Tibial nerve (tissue), 4 donors: ENCODE measurements at regions not wholly inside any gene's neighbourhood (a gene's known extent, or its start where the extent isn't known, plus 50 kb on each side); places are given as distances from the start of the nearest gene placed in this dataset.

Experiments used
- DNase-seq, 2 donors: peaks; one replicate each; pipeline ENCODE4 v3.0.0-alpha.2; 2019; ENCODE audit warnings: low spot score in 2 of 2
- H3K27ac ChIP-seq, 4 donors: fragments of 200-600 bp; sonication (generic) in 3 of 4; one replicate each; pipeline ENCODE4 v1.5.1; 2017 to 2019; ENCODE audit warnings: mild to moderate bottlenecking in 1 of 4
- H3K27me3 ChIP-seq, 2 donors: fragments of 200-600 bp; sonication (generic) in 1 of 2; one replicate each; pipeline versions ENCODE4 v1.5.1 to v1.6.0; 2017 to 2019
- H3K36me3 ChIP-seq, 3 donors: fragments of 200-600 bp; sonication (generic); one replicate each; pipeline ENCODE4 v1.5.1; 2018 to 2019
- H3K4me1 ChIP-seq, 4 donors: fragments of 200-600 bp; sonication (generic) in 3 of 4; one replicate each; pipeline ENCODE4 v1.5.1; 2017 to 2019
- H3K4me3 ChIP-seq, 4 donors: fragments of 200-600 bp; sonication (generic) in 3 of 4; one replicate each; pipeline ENCODE4 v1.5.1; 2017 to 2019; ENCODE audit warnings: mild to moderate bottlenecking in 1 of 4, moderate library complexity in 1 of 4
- H3K9me3 ChIP-seq, 4 donors: fragments of 200-600 bp; sonication (generic) in 3 of 4; one replicate each; pipeline ENCODE4 v1.5.1; 2017 to 2019
- CTCF ChIP-seq, 5 experiments: fragments of 200-600 bp in 3 of 5; fragments of 450-650 bp in 2 of 5; sonication (generic) in 3 of 5; IDR thresholded peaks; one replicate each; pipeline ENCODE4 v1.5.1; 2016 to 2019; ENCODE audit warnings: antibody characterized with exemption in 5 of 5, mild to moderate bottlenecking in 3 of 5, moderate library complexity in 2 of 5
- EP300 ChIP-seq, 2 donors: sonication (generic); formaldehyde crosslinking; IDR thresholded peaks; one replicate each; pipeline ENCODE4 v1.6.1; 2017; ENCODE audit warnings: antibody characterized with exemption in 2 of 2, mild to moderate bottlenecking in 1 of 2
- POLR2A ChIP-seq, 2 donors: fragments of 450-650 bp; IDR thresholded peaks; one replicate each; pipeline ENCODE4 v1.6.1; 2017; ENCODE audit warnings: antibody characterized with exemption in 2 of 2, mild to moderate bottlenecking in 2 of 2, moderate library complexity in 2 of 2
- WGBS, 2 donors: methylation state at CpG; one replicate each; pipeline ENCODE4 v1.1.5; 2018; 5-methylcytosine and 5-hydroxymethylcytosine counted together

- WGBS, 2 donors = 78 to 79% methylated on average over 3 of the region's 3 CpGs
- H3K9me3 ChIP-seq = no peaks in the 10 kb centered on the region
- DNase-seq = no peak
- H3K4me1 ChIP-seq = no peaks in the 10 kb centered on the region
- H3K4me3 ChIP-seq = no peak overlapping the region
- no peaks in the 10 kb centered on the region for H3K27me3 ChIP-seq
- no peak for TF ChIP-seq EP300 (IDR thresholded peaks at IDR 0.05)
- TF ChIP-seq CTCF (IDR thresholded peaks at IDR 0.05) = no peak
- TF ChIP-seq POLR2A (IDR thresholded peaks at IDR 0.05) = no peak
- H3K36me3 ChIP-seq = no peaks in the 10 kb centered on the region
- H3K27ac ChIP-seq = no peak overlapping the region
Measured at GRCh38 chr5:104199771-104200170, 637.2 kb upstream of the NUDT12 start.

- no peak for DNase-seq
- no peaks in the 10 kb centered on the region for H3K27me3 ChIP-seq
- no peaks in the 10 kb centered on the region for H3K36me3 ChIP-seq
- TF ChIP-seq EP300 (IDR thresholded peaks at IDR 0.05) (no peak), POLR2A (IDR thresholded peaks at IDR 0.05) (no peak), CTCF (IDR thresholded peaks at IDR 0.05) (no peak)
- H3K27ac ChIP-seq = no peak overlapping the region
- H3K4me1 ChIP-seq = no peaks in the 10 kb centered on the region
- H3K9me3 ChIP-seq = no peaks in the 10 kb centered on the region
- 92 to 93% methylated on average over 1 of the region's 1 CpG for WGBS, 2 donors
- H3K4me3 ChIP-seq = no peak overlapping the region
Measured at GRCh38 chr5:104198156-104198555, 635.6 kb upstream of the NUDT12 start.

GRCh38 chr5:104189909-104190308 lies 627.3 kb upstream of the NUDT12 start:
- Histone ChIP-seq H3K4me1 (no peaks in the 10 kb centered on the region), H3K36me3 (no peaks in the 10 kb centered on the region), H3K9me3 (no peaks in the 10 kb centered on the region), H3K27ac (no peak overlapping the region), H3K27me3 (no peaks in the 10 kb centered on the region), H3K4me3 (no peak overlapping the region)
- WGBS, 2 donors = 50 to 59% methylated on average over 2 of the region's 2 CpGs
- TF ChIP-seq EP300 (IDR thresholded peaks at IDR 0.05) = no peak
- TF ChIP-seq CTCF (IDR thresholded peaks at IDR 0.05) = no peak
- TF ChIP-seq POLR2A (IDR thresholded peaks at IDR 0.05) = no peak
- no peak for DNase-seq

GRCh38 chr5:104189031-104189430 lies 626.4 kb upstream of the NUDT12 start:
- Histone ChIP-seq H3K4me3 (no peak overlapping the region), H3K27ac (no peak overlapping the region), H3K4me1 (no peaks in the 10 kb centered on the region), H3K27me3 (no peaks in the 10 kb centered on the region), H3K9me3 (no peaks in the 10 kb centered on the region), H3K36me3 (no peaks in the 10 kb centered on the region)
- no peak for DNase-seq
- 83 to 88% methylated on average over 4 of the region's 4 CpGs for WGBS, 2 donors
- no peak for TF ChIP-seq CTCF (IDR thresholded peaks at IDR 0.05)
- TF ChIP-seq POLR2A (IDR thresholded peaks at IDR 0.05) = no peak
- TF ChIP-seq EP300 (IDR thresholded peaks at IDR 0.05) = no peak

DNA sequence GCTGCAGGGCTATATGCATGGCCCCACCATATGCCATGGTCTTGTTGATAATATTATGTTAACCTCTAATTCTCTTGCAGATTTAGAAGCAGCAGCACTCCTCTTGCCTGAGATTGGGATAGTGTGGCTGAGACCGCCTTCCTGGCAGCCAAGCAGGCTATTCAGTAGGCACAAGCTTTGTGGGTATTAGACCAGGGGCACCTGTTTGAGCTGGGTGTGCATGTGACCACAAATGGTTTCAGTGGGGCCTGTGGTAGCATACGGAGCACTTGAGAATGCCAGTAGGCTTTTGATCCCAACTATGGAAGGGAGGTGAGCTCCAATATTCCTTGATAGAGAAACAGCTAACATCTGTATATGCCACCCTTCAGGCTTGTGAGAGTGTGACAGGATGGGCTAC lies 625.1 kb upstream of the NUDT12 start:
- TF ChIP-seq POLR2A (IDR thresholded peaks at IDR 0.05) = no peak
- no peak for TF ChIP-seq CTCF (IDR thresholded peaks at IDR 0.05)
- TF ChIP-seq EP300 (IDR thresholded peaks at IDR 0.05) = no peak
- H3K36me3 ChIP-seq = no peaks in the 10 kb centered on the region
- no peaks in the 10 kb centered on the region for H3K4me1 ChIP-seq
- H3K27me3 ChIP-seq = no peaks in the 10 kb centered on the region
- DNase-seq = no peak
- WGBS, 2 donors = 95 to 96% methylated on average over 2 of the region's 2 CpGs
- no peaks in the 10 kb centered on the region for H3K9me3 ChIP-seq
- H3K27ac ChIP-seq = no peak overlapping the region
- no peak overlapping the region for H3K4me3 ChIP-seq
